ENCODE measurements at regions not wholly inside any gene's neighbourhood (a gene's known extent, or its start where the extent isn't known, plus 50 kb on each side); places are given as distances from the start of the nearest gene placed in this dataset.

- TF ChIP-seq CTCF (IDR thresholded peaks at IDR 0.05; ENCODE audit: borderline replicate concordance, insufficient read depth, low read depth, low read length) = no peak
- no peak overlapping the region for H3K4me3 ChIP-seq (ENCODE audit: low read depth, low read length)
Measured at GRCh38 chr4:100849319-100849718, 331.5 kb upstream of the EMCN start.

- H3K4me3 ChIP-seq (ENCODE audit: low read depth, low read length) = no peak overlapping the region
- peak; percentile 57; the same call in 1 of the 2 replicates for TF ChIP-seq CTCF (IDR thresholded peaks at IDR 0.05; ENCODE audit: borderline replicate concordance, insufficient read depth, low read depth, low read length)
Measured at GRCh38 chr4:100848841-100849240, 331.0 kb upstream of the EMCN start.

- no peak overlapping the region for H3K4me3 ChIP-seq (ENCODE audit: low read depth, low read length)
- no peak for TF ChIP-seq CTCF (IDR thresholded peaks at IDR 0.05; ENCODE audit: borderline replicate concordance, insufficient read depth, low read depth, low read length)
Measured at GRCh38 chr4:100843910-100844309, 326.1 kb upstream of the EMCN start.

GRCh38 chr4:100842856-100843255, 325.0 kb upstream of the EMCN start:
- no peak overlapping the region for H3K4me3 ChIP-seq (ENCODE audit: low read depth, low read length)
- no peak for TF ChIP-seq CTCF (IDR thresholded peaks at IDR 0.05; ENCODE audit: borderline replicate concordance, insufficient read depth, low read depth, low read length)

GRCh38 chr4:100841911-100842310, 324.1 kb upstream of the EMCN start:
- H3K4me3 ChIP-seq (ENCODE audit: low read depth, low read length) = no peak overlapping the region
- no peak for TF ChIP-seq CTCF (IDR thresholded peaks at IDR 0.05; ENCODE audit: borderline replicate concordance, insufficient read depth, low read depth, low read length)

GRCh38 chr4:100839712-100840111, 321.9 kb upstream of the EMCN start:
- no peak overlapping the region for H3K4me3 ChIP-seq (ENCODE audit: low read depth, low read length)
- TF ChIP-seq CTCF (IDR thresholded peaks at IDR 0.05; ENCODE audit: borderline replicate concordance, insufficient read depth, low read depth, low read length) = no peak

- H3K4me3 ChIP-seq (ENCODE audit: low read depth, low read length) = no peak overlapping the region
Measured at GRCh38 chr4:100838286-100838685, 320.5 kb upstream of the EMCN start.

More at GRCh38 chr4:100838286-100838685, 320.5 kb upstream of the EMCN start:
- TF ChIP-seq CTCF (IDR thresholded peaks at IDR 0.05; ENCODE audit: borderline replicate concordance, insufficient read depth, low read depth, low read length) = no peak

Measured in GM12875 (cell line).